ENCODE measurements at regions not wholly inside any gene's neighbourhood (a gene's known extent, or its start where the extent isn't known, plus 50 kb on each side); places are given as distances from the start of the nearest gene placed in this dataset.

DNA sequence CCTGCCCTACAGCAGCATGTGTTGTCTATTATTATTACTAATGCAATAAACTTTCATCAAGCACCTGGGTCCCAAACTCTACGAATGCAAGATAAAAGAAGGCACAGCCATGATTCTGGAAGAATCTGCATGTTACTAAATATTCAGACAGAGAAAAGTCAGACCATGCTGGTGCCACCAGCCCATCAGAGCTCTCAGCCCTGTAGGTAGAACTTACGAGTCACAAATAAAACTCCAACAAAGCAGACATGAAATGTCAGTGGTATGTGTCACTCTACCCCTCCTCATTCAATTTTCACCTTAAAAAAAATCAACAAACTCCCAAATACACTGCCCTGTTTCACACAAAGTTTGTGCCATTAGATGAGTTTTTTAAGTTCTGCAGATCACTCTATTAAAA lies 62.4 kb upstream of the TIAM1 start:
- no peak for DNase-seq

DNA sequence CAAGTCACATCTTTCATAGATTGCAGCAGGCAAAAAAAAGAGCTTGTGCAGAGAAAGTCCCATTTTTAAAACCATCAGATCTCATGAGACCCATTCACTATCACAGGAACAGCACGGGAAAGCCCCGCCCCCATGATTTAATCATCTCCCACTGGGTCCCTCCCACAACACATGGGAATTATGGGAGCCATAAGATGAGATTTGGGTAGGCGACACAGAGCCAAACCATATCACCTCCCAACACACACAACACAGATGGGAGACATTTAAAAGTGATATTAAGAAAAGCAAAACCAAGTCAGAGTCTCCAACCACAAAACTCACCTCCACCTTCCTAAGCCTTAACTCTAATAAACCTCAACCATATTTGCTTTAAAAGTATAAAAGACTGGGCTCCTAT lies 61.5 kb upstream of the TIAM1 start:
- no peak for DNase-seq

- DNase-seq, result no peak
Observed at GRCh38 chr21:31403596-31404333, 59.7 kb upstream of the TIAM1 start.

DNA sequence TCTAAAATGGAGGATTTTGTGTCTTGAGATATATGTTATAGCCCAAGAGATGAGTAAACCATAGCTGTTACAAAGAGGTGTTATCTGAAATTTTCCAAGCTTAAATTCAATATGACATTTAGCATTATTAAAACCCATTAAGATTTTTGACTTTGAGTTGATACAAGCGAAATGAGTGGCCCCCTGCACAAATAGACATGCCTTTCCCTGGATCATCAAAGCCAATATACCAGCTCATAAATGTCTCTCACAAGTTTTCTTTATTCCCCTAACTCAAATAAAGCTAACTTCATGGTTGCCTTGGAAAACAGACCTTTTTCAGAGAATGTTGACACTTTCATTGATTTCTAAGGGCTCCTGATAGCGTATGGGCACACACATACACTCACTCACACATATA lies 55.5 kb upstream of the TIAM1 start:
- DNase-seq, result no peak

DNA sequence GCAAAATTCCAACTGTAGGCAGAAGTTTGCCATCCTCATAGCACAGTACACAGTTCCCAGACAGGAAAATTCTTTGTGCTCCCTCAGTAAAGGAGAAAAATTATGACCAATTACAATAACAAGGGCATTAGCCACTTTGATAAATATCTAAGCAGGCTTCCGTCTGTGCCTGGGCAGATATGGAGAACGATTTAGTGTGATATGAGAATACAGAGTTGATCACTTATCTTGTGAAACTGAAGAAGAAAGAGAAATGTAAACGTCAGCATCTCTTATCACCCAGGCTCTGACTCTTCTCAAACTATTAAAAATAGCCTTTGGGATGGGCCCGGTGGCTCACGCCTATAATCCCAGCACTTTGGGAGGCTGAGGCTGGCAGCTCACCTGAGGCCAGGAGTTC lies 54.5 kb upstream of the TIAM1 start:
- DNase-seq, result no peak

GRCh38 chr21:31397939-31398338 lies 53.9 kb upstream of the TIAM1 start:
- no peak for DNase-seq

GRCh38 chr21:31397515-31397926 lies 53.5 kb upstream of the TIAM1 start:
- DNase-seq, result no peak

DNA sequence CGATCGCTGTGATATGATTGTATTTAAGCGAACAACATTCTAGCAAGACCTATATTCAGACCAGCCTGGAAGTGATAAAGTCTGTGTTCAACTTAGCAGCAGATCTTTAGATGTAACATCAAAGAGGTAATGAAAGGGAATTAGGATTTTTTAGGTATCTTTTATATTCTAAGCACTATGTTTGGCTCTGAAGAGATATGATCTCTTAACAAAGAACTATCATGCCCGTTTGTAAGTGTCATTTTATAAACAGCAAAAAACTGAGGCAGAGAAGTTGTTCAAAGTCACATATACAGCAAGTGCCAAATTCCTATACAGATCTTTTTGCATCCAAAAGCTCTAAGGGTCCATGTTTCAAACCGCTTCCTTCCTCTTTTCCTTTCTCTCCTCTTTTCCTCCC lies 53.0 kb upstream of the TIAM1 start:
- no peak for DNase-seq

DNA sequence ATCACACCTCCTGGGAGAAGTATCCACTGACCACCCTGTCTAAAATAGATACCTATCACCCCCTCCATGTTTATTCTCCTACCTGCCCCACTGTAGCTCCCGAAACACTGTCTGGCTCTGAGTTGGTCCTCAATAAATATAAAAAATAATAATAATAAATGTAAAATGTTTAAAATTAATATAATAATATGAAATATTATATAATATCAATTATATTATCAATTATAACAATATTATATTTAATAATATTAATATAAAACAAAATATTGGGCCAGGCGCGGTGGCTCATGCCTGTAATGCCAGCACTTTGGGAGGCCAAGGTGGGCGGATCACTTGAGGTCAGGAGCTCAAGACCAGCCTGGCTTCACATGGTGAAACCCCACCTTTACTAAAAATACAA lies 52.3 kb upstream of the TIAM1 start:
- DNase-seq, result no peak

DNA sequence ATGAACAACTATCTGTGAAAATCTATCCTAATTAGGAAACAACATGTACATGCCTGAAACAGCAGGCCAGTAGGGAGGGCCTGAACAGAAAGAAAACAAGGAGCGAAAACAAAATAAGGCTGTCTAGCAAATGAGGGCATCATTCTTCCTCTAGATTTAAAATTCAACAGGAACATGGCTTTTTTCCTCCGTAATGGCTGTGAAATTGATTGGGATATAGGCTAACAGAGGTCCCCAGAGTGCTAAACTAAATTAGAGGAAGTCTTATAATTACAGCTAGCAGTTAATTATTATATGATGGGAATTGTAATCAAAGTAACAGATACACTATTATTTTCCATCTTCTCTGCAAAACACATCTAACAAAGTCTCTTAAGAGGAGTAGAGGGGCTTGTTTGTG lies 51.7 kb upstream of the TIAM1 start:
- no peak for DNase-seq

DNA sequence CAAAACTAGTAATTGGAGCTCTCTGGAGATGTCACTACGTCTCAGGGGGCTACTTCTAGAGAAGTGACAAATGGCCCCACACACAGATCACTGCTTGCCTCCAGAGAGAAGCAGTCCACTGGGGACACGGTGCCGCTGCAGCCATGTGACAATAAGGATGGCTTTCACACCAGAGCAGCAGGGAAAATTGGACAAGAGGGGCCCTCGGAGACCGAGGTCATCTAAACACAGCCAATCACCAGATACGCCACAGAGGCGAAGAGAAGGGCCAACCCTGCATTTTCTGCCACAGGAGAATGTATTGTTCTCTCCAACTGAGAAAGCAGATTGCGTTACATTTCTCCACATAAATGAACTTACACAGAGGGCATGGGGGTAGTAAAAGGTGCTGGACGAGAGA lies 51.2 kb upstream of the TIAM1 start:
- DNase-seq, result no peak

GRCh38 chr21:31394309-31394708 lies 50.2 kb upstream of the TIAM1 start:
- no peak for DNase-seq
